HFF-Myc (cell line): ENCODE measurements at regions not wholly inside any gene's neighbourhood (a gene's known extent, or its start where the extent isn't known, plus 50 kb on each side); places are given as distances from the start of the nearest gene placed in this dataset.
"Not testable (repeated sequence)": the region's sequence is repeated elsewhere in the genome, so short reads cannot be mapped to it uniquely, and the experiment has no call there.

ENCODE experiments used
- DNase-seq: peaks from one replicate; pipeline ENCODE4 v3.0.0-alpha.2; 2011; ENCODE audit warnings: low read depth; ENCODE audit errors: extremely low read depth
- H3K4me3 ChIP-seq: replicated peaks from 2 replicates; pipeline ENCODE4 v1.5.1; 2011; ENCODE audit warnings: low read depth, mild to moderate bottlenecking, control low read depth, low read length
- CTCF ChIP-seq: IDR thresholded peaks from 2 replicates; pipeline ENCODE4 v1.5.1; 2012; ENCODE audit warnings: mild to moderate bottlenecking, low read depth, low read length, control low read depth; ENCODE audit errors: missing control alignments

DNA sequence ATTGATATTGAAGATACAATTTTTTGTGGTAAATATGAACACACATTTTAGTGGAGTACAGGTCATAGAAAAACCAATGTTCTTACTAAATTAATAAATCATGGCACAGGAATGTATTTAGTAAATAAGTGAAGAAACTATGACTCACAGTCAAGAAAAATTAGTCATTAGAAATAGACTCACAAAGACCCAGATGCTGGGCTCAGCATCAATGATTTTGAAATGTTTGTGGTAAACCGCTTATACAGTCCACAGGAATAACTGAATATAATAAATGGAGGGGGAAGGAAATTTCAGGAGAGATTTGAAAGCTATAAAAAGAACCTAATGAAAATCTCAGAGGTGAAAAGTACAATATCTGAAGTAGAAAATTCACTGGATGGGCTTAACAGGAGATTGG is 138.3 kb upstream of the ADCY1 start:
- no peak overlapping the region for H3K4me3 ChIP-seq
- no peak for TF ChIP-seq CTCF
- DNase-seq: peak; percentile 30

GRCh38 chr7:45440776-45441175 is 133.4 kb upstream of the ADCY1 start:
- not testable (repeated sequence) for DNase-seq, H3K4me3 ChIP-seq

DNA sequence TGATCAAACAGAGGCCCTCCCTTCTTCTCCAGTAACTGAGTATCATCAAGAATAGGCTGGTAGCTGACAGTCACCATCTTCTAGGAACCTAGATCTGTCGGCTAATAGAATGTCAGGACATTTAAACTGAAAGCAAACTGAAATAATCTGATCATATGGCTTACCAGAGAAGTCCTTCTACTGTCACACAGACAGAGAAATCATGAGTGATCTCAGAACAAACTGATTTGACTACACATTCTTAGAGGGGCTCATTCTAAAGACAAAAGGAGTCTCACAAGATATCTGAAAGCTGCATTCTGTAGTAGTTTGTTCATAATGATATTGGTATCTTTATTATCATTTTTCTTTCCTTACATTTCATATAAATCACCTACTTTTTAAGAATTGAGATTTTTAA is 130.9 kb upstream of the ADCY1 start:
- no peak for DNase-seq
- H3K4me3 ChIP-seq: no peak overlapping the region
- TF ChIP-seq CTCF: no peak

DNA sequence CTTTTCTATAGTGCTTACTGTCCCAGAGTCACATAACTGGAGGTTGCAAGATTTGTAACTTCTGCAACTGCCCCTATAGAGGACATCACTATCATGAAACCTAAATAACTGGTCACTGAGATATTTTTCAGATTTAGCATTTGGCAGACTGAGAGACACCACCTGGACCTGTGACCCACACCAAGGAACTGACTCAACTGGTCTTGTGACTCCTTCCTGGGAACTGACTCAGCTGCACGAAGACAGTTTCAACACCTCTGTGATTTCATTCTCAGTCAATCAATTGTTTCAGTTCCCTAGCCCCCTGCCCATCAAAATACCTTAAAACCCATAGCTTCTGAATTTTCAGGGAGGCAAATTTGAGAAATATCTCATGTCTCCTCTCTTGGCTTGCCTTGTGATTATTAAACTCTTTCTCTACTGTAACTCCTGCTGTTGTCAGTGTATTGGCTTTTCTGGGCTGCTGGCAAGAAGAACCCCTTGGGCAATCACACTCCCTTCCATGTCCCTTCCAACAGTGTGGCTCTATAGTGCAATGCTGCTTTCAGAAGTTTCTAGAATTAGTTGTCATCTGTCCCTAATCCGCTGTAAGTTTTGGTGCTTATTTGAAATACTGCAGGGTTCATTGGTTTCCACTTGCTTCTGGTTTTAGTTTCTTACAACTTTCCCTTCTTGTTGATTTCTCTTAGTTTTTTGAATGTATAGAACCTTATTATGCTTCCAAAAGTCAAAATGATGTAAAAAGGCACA is 127.8 kb upstream of the ADCY1 start:
- TF ChIP-seq CTCF: no peak
- no peak overlapping the region for H3K4me3 ChIP-seq
- no peak for DNase-seq

DNA sequence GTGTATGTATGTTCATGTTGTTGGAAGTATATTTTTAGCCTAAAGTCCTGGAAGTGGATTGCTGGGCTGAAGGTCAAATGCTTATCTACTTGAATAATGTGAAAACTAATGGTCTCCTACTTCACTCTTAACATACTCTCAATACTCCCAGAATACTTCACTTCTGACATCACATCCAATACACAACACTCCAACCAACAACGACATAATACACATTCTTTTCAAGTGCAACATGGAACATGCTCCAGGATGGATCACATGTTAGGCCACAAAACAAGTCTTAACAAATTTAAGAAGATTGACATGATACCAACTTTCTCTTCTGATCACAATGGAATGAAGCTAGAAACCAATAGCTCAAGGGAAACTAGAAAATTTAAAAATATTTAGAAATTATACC is 126.9 kb upstream of the ADCY1 start:
- no peak overlapping the region for H3K4me3 ChIP-seq
- TF ChIP-seq CTCF: no peak
- no peak for DNase-seq

- no peak overlapping the region for H3K4me3 ChIP-seq
- no peak for TF ChIP-seq CTCF
- DNase-seq: no peak
Measured at GRCh38 chr7:45450571-45451204, 123.5 kb upstream of the ADCY1 start.

- DNase-seq: no peak
- TF ChIP-seq CTCF: no peak
- H3K4me3 ChIP-seq: no peak overlapping the region
Measured at GRCh38 chr7:45451342-45452035, 122.7 kb upstream of the ADCY1 start.
